K562 (cell line): ENCODE measurements at regions not wholly inside any gene's neighbourhood (a gene's known extent, or its start where the extent isn't known, plus 50 kb on each side); places are given as distances from the start of the nearest gene placed in this dataset.

ENCODE experiments used
- CHAMP1 ChIP-seq: fragments of 450-650 bp; IDR thresholded peaks from 2 replicates; pipeline ENCODE4 v1.6.1; 2016; ENCODE audit warnings: mild to moderate bottlenecking
- CREB5 ChIP-seq: fragments of 250-450 bp; sonication (Bioruptor Pico); IDR thresholded peaks from 2 replicates; pipeline ENCODE4 v1.5.0; 2020; ENCODE audit warnings: mild to moderate bottlenecking
- DACH1 ChIP-seq: fragments of 450-650 bp; IDR thresholded peaks from 2 replicates; pipeline ENCODE4 v1.6.1; 2018; ENCODE audit not compliant: partially characterized antibody
- NEUROD1 ChIP-seq: fragments of 150-350 bp; IDR thresholded peaks from 2 replicates; pipeline ENCODE4 v1.6.1; 2014; ENCODE audit warnings: borderline replicate concordance, low read length, low read depth; ENCODE audit not compliant: partially characterized antibody
- RREB1 ChIP-seq: fragments of 250-450 bp; sonication (Bioruptor Pico); IDR thresholded peaks from 2 replicates; pipeline ENCODE4 v1.4.0; 2020
- SRF ChIP-seq, 2 experiments: fragments of 250-450, 450-650 bp in 1 of 2; sonication (Bioruptor Pico) in 1 of 2; sonication (generic) in 1 of 2; formaldehyde crosslinking; IDR thresholded peaks; 2 replicates each; pipeline versions ENCODE4 v1.5.0 to v1.5.1; 2020 to 2022; ENCODE audit warnings: mild to moderate bottlenecking in 1 of 2, missing genetic modification reagents in 1 of 2
- THRA ChIP-seq: fragments of 450-650 bp; IDR thresholded peaks from 2 replicates; pipeline ENCODE4 v1.6.1; 2017; ENCODE audit warnings: mild to moderate bottlenecking, moderate library complexity
- ZNF395 ChIP-seq: fragments of 200-800 bp; sonication (Bioruptor generic); IDR thresholded peaks from 2 replicates; pipeline ENCODE4 v1.6.1; 2017; ENCODE audit warnings: missing genetic modification characterization, missing compliant biosample characterization

GRCh38 chr21:35482096-35482495, 433.0 kb upstream of the RUNX1 start (continued):
- no peak for TF ChIP-seq CHAMP1
- 0 out of 2 replicates have a peak, but pooled peaks have one; percentile 39 for TF ChIP-seq ZNF395 (CRISPR knock-in tag)
- no peak for TF ChIP-seq RREB1 (CRISPR knock-in tag)
- TF ChIP-seq CREB5 = no peak
- no peak for TF ChIP-seq SRF (CRISPR knock-in tag; IDR thresholded peaks at IDR 0.05)
- TF ChIP-seq THRA = no peak
- no peak for TF ChIP-seq NEUROD1
- TF ChIP-seq DACH1 = no peak
